ENCODE measurements at regions not wholly inside any gene's neighbourhood (a gene's known extent, or its start where the extent isn't known, plus 50 kb on each side); places are given as distances from the start of the nearest gene placed in this dataset.

DNA sequence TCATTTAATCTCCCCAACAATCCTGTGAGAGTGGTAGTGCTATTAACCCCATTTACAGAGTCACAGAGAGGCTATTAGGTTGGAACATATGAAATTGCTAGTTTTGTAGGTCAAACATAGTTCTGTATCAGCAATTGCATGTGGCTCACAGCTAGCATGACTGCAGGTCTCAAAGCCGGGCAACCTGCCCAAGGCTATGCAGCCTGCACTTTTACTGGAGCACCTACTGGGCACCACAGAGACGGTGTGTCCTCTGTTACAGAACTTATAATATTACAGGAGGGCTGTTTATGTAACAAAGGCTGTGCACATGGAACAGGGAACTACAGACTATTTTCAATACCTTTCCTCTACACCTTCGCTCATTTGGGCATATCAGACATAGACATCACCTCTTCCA, 355.8 kb downstream of the RPS24 start:
- peak; percentile 40 for DNase-seq (ENCODE audit: low spot score)
- in situ Hi-C loops (cut with HindIII; ENCODE audit: low sequenced_read_pairs), result no loop called here

GRCh38 chr10:78390051-78390450, 356.4 kb downstream of the RPS24 start:
- DNase-seq (ENCODE audit: low spot score), result no peak
- in situ Hi-C loops (cut with HindIII; ENCODE audit: low sequenced_read_pairs), result no loop called here

GRCh38 chr10:78390817-78391216, 357.2 kb downstream of the RPS24 start:
- no peak for DNase-seq (ENCODE audit: low spot score)
- in situ Hi-C loops (cut with HindIII; ENCODE audit: low sequenced_read_pairs), result no loop called here

- no peak for DNase-seq (ENCODE audit: low spot score)
- in situ Hi-C loops (cut with HindIII; ENCODE audit: low sequenced_read_pairs), result no loop called here
These were observed 357.9 kb downstream of the RPS24 start for GRCh38 chr10:78391585-78391984.

- in situ Hi-C loops (cut with HindIII; ENCODE audit: low sequenced_read_pairs), result no loop called here
- no peak for DNase-seq (ENCODE audit: low spot score)
These were observed 358.5 kb downstream of the RPS24 start for GRCh38 chr10:78392197-78392596.

- in situ Hi-C loops (cut with HindIII; ENCODE audit: low sequenced_read_pairs), result no loop called here
- no peak for DNase-seq (ENCODE audit: low spot score)
These were observed 359.4 kb downstream of the RPS24 start for GRCh38 chr10:78393094-78393493.

GRCh38 chr10:78394047-78394446, 360.4 kb downstream of the RPS24 start:
- in situ Hi-C loops (cut with HindIII; ENCODE audit: low sequenced_read_pairs), result no loop called here

DNA sequence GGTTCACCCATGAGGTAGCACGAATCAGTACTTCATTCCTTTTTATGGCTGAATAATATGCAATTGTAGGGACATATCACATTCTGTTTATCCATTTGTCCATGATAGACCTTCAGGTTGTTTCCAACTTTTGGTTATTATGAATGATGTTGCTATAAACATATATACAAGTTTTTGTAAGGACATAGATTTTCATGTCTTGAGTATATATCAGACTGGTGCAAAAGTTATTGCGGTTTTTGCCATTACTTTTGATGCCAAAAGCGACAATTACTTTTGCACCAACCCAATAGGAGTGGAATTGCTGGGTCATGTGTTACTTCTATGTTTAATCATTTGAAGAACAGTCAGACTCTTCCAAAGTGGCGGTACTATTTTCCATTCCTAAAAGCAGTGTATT, 361.5 kb downstream of the RPS24 start:
- no peak for DNase-seq (ENCODE audit: low spot score)
- in situ Hi-C loops (cut with HindIII; ENCODE audit: low sequenced_read_pairs), result no loop called here

More at GRCh38 chr10:78394047-78394446, 360.4 kb downstream of the RPS24 start:
- no peak for DNase-seq (ENCODE audit: low spot score)

- in situ Hi-C loops (cut with HindIII; ENCODE audit: low sequenced_read_pairs), result no loop called here
- no peak for DNase-seq (ENCODE audit: low spot score)
These were observed 363.1 kb downstream of the RPS24 start for GRCh38 chr10:78396754-78397153.

DNA sequence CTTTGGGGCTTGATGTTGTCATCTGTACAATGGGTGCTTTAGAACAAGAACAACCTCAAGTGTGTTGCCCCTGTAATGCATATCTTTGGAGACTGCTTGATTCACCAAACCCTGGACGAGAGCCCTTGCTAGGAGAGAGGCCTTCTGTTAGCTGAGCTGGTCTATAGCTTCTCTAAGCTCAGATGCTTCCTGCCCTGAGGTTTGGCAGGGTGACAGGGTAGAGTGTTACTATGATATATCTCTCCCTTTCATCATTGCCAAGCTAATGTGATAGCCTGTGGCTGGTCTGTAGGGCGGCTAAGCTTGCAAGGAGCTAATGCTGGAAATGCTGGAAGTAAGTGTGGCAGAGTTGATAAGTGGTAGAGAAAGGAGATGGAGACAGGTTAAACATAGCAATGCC, 364.1 kb downstream of the RPS24 start:
- no peak for DNase-seq (ENCODE audit: low spot score)
- in situ Hi-C loops (cut with HindIII; ENCODE audit: low sequenced_read_pairs), result no loop called here

GRCh38 chr10:78398382-78398781, 364.7 kb downstream of the RPS24 start:
- no peak for DNase-seq (ENCODE audit: low spot score)
- in situ Hi-C loops (cut with HindIII; ENCODE audit: low sequenced_read_pairs), result no loop called here

DNA sequence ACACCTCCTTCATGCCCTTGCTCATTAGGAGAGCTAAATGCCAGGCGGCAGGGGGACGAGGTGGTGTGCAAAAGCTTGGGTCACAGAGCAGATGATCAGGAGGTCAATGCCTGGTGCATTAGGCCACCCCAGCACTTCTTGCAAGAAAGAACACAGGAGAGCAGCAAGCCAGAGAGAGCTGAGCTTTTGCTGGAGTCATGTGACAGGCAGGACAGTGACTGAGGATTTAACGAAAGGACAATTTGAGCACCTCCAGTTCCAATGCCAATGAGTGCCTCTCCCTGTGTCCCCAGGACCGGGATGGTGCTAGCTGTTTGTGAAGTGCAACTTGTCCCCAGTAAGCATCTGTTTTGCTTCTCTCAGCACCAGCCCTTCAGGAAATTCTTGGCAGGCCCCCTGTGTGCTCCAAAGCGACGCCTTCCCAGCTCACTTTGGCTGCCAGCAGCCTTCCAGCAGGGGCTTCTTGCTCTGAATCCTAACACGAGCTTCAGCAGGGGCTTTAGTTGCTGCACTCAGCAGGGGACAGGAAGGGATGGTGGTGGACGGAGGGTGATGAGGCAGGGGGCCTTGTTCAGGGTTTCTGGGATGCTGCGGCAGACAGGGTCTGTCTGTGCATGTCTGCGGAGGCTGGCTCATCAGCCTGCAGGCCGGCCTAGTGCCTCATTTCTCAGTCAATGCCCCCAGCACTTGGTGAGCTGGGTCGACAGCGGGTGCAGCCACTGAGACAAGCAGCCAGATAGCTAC, 368.1 kb downstream of the RPS24 start:
- DNase-seq (ENCODE audit: low spot score), result peak; percentile 36
- in situ Hi-C loops (cut with HindIII; ENCODE audit: low sequenced_read_pairs), result no loop called here

GRCh38 chr10:78402591-78402990, 368.9 kb downstream of the RPS24 start:
- in situ Hi-C loops (cut with HindIII; ENCODE audit: low sequenced_read_pairs), result no loop called here
- no peak for DNase-seq (ENCODE audit: low spot score)

- DNase-seq (ENCODE audit: low spot score), result no peak
- in situ Hi-C loops (cut with HindIII; ENCODE audit: low sequenced_read_pairs), result no loop called here
These were observed 370.1 kb downstream of the RPS24 start for GRCh38 chr10:78403781-78404180.

DNA sequence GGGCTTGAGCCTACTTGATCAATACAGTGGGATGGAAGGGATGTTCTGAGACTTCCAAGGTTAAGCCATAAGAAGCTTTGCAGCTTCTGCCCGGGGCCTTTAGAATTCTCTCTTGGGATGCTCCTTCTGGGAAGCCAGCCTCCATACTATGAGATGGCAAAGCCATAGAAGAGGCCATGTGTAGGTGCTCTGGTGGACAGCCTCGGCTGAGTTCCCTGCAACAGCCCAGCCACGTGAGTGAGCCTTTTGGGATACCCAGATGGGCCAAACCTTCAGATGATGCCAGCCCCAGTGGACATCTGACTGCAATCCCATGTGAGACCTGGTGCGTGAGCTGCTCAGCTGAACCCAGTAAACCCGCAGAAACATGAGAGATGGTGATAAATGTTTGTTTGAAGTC, 370.6 kb downstream of the RPS24 start:
- in situ Hi-C loops (cut with HindIII; ENCODE audit: low sequenced_read_pairs), result no loop called here
- no peak for DNase-seq (ENCODE audit: low spot score)

DNA sequence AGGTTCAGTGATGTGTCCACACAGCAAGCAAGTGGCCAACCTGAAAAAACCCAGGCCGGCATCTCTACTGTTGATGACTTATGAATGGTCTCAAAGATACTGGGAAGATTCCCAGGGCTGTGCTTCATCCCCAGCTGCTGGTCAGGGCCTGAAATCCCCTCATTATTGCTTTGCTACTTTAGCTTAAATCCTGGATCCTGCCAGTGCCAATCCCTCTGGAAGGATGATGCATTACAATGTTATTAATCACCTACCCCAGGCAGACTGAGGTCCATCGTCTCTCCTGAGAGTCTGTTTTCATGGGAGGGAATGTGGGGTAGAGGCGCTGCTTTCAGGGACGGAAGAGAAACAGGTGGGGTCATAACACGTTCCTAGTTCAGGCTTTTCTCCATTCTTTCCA, 371.6 kb downstream of the RPS24 start:
- DNase-seq (ENCODE audit: low spot score), result no peak
- in situ Hi-C loops (cut with HindIII; ENCODE audit: low sequenced_read_pairs), result no loop called here

DNA sequence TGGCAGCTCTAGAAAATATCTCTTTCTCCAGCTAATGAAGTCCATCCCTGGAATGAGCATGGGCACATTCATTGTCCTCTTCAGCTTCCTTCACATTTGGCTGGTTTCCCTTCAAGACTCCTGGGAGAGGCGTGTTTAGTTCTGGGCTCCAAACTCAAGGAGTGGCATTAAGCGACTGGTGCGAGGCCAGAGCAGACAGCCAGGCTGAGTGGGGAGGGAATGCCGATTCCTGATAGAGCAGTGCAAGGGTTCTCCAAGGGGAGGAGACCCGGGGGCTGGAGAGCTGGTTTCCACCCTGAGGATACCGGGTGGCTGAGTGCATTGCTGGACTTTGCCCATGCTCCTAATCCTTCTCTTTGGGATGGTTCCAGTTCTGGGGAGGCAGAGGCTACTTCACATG, 372.1 kb downstream of the RPS24 start:
- in situ Hi-C loops (cut with HindIII; ENCODE audit: low sequenced_read_pairs), result no loop called here
- no peak for DNase-seq (ENCODE audit: low spot score)

DNA sequence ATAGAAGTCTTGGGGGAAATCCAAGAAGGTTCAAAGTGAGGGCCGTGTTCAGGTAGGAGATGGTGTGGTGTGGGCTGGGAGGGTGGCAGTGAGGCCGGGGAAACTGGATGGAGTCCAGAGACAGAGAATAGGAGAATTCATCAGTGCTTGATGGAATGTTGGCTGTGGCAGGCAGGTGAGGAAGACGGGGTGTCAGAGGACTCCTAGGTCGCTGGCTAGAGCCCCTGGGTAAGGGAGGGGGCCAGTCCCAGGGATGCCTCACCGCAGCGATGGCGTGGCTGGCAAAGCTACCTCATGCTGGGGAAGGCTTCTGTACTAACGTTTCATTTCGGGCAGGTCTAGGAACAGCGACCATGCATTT, 373.0 kb downstream of the RPS24 start:
- DNase-seq (ENCODE audit: low spot score), result no peak
- in situ Hi-C loops (cut with HindIII; ENCODE audit: low sequenced_read_pairs), result no loop called here

DNA sequence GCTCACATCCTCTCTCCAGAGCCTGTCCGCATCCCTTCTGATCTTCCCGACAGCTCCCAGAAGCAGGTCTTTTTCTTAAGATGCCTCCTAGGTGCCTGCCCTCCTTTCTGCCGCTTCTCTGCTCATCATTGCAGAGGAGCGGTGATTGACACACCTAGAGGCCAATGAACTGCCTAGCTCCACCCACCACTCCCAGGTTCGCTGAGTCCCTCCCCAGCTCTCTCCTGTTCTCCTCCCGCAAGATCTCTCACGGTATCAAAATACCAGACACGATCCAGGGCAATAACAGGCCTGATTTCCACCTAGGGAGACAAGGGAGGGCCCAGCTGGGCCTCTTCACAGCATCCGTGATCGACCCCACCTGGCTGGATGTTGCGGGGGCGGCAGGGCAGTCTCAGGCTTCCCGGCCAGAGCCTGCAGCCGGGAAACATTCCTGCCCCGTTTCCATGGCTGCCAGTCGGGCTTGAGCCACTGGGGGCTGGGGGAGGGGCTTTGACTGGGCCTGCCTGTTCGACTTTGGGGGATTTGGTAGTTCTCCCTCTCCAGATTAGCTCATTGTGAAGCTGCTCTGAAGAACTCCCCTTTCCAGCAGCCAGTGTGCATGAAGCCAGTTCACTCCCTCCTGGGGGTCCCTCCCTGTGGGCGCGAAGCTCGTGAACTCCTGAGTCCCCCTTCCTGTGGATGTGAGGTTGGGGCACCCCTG, 373.5 kb downstream of the RPS24 start:
- DNase-seq (ENCODE audit: low spot score), result peak; percentile 99
- in situ Hi-C loops (cut with HindIII; ENCODE audit: low sequenced_read_pairs), result no loop called here

DNA sequence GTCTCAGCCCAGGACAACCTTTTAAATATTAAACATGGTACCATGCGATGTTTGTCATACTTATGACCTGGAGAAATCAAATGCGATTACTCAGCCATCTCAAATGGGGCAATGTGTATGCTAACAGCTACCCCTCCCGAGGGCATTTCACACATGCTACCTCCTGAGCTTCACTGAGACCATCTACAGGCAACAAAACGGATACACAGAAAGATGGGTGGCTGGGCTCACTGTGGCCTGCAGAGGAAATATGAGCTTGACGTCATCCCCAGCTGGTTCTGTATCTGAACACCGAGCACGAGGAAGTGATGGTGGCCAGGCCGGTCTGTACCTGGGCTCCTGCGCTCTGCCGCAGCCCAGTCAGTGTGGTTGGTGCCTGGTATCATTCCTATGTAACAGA, 374.3 kb downstream of the RPS24 start:
- in situ Hi-C loops (cut with HindIII; ENCODE audit: low sequenced_read_pairs), result no loop called here

More for the DNA sequence above, 374.3 kb downstream of the RPS24 start:
- no peak for DNase-seq (ENCODE audit: low spot score)
